AG09309 (cell line): ENCODE measurements at regions not wholly inside any gene's neighbourhood (a gene's known extent, or its start where the extent isn't known, plus 50 kb on each side); places are given as distances from the start of the nearest gene placed in this dataset.

Experiments
- DNase-seq: peaks from one replicate; pipeline ENCODE4 v3.0.0-alpha.2; 2010; ENCODE audit warnings: low read depth
- H3K4me3 ChIP-seq: 2 replicates; pipeline ENCODE4 v1.5.1; 2011; ENCODE audit warnings: mild to moderate bottlenecking, low read depth, low read length, moderate library complexity; ENCODE audit not compliant: control insufficient read depth
- TF ChIP-seq, protein P1 (sequence below): IDR thresholded peaks from 2 replicates; pipeline ENCODE4 v1.5.1; 2011; ENCODE audit warnings: mild to moderate bottlenecking, low read depth, low read length, inconsistent platforms; ENCODE audit not compliant: insufficient read depth, control insufficient read depth; ENCODE audit errors: missing control alignments

DNA sequence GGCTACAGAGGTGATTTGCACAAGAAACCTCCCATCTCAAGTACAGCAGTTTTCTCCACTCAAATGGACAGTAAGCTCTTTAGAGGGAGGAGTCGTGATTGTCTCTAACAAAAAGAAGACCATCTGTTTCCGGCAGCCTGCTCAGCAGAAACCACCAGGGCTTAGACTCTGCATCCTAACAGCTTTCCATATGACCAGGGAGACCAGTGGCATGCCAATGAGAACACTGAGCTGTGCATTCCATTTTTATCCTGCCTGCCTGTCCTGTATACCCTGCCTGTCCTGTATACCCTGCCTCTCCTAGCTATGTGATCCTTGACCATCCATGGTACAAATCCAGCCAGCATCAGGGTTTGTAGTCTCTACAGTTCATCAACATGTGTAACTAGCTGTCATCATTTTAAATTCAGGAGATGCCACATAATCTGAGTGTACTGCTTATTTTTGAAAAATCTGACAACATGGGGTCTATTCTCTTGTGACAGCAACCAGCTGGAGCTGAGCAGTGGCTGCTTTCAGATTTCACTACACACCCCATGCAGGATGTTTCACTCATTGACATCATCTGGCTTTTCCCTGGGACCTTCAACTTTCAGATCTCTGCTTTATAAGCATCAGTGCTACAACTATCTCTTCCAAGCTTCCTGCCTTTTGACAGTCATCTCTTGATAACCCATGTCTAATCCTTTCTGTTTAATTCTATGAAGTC is 50.5 kb upstream of the POU2AF2 start:
- no peak overlapping the region for H3K4me3 ChIP-seq
- TF ChIP-seq, protein P1, sequence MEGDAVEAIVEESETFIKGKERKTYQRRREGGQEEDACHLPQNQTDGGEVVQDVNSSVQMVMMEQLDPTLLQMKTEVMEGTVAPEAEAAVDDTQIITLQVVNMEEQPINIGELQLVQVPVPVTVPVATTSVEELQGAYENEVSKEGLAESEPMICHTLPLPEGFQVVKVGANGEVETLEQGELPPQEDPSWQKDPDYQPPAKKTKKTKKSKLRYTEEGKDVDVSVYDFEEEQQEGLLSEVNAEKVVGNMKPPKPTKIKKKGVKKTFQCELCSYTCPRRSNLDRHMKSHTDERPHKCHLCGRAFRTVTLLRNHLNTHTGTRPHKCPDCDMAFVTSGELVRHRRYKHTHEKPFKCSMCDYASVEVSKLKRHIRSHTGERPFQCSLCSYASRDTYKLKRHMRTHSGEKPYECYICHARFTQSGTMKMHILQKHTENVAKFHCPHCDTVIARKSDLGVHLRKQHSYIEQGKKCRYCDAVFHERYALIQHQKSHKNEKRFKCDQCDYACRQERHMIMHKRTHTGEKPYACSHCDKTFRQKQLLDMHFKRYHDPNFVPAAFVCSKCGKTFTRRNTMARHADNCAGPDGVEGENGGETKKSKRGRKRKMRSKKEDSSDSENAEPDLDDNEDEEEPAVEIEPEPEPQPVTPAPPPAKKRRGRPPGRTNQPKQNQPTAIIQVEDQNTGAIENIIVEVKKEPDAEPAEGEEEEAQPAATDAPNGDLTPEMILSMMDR = no peak
- no peak for DNase-seq

GRCh38 chr11:111193924-111194490 is 51.5 kb upstream of the POU2AF2 start:
- no peak overlapping the region for H3K4me3 ChIP-seq
- TF ChIP-seq, protein P1 = no peak
- DNase-seq = no peak

GRCh38 chr11:111189466-111189865 is 56.1 kb upstream of the POU2AF2 start:
- TF ChIP-seq, protein P1 = no peak
- no peak for DNase-seq
- H3K4me3 ChIP-seq = no peak overlapping the region

- no peak for DNase-seq
- no peak overlapping the region for H3K4me3 ChIP-seq
- TF ChIP-seq, protein P1 = no peak
These were observed 59.1 kb upstream of the POU2AF2 start for GRCh38 chr11:111186308-111186915.

- no peak overlapping the region for H3K4me3 ChIP-seq
- TF ChIP-seq, protein P1 = no peak
- no peak for DNase-seq
These were observed 60.3 kb upstream of the POU2AF2 start for GRCh38 chr11:111185266-111185665.

GRCh38 chr11:111183706-111184105 is 61.8 kb upstream of the POU2AF2 start:
- no peak for DNase-seq
- no peak overlapping the region for H3K4me3 ChIP-seq
- TF ChIP-seq, protein P1 = no peak
